GM10266 (cell line): ENCODE measurements at regions not wholly inside any gene's neighbourhood (a gene's known extent, or its start where the extent isn't known, plus 50 kb on each side); places are given as distances from the start of the nearest gene placed in this dataset.
"Not testable (repeated sequence)": the region's sequence is repeated elsewhere in the genome, so short reads cannot be mapped to it uniquely, and the experiment has no call there.

Experiments used
- DNase-seq: peaks from one replicate; pipeline ENCODE4 v3.0.0; 2012; ENCODE audit errors: extremely low spot score
- CTCF ChIP-seq: IDR thresholded peaks from 2 replicates; pipeline ENCODE4 v1.5.1; 2012; ENCODE audit warnings: mild to moderate bottlenecking, low read depth; ENCODE audit not compliant: control insufficient read depth, insufficient read depth; ENCODE audit errors: missing control alignments

GRCh38 chr3:195669310-195669709 lies 51.5 kb upstream of the MUC20 start:
- not testable (repeated sequence) for DNase-seq

DNA sequence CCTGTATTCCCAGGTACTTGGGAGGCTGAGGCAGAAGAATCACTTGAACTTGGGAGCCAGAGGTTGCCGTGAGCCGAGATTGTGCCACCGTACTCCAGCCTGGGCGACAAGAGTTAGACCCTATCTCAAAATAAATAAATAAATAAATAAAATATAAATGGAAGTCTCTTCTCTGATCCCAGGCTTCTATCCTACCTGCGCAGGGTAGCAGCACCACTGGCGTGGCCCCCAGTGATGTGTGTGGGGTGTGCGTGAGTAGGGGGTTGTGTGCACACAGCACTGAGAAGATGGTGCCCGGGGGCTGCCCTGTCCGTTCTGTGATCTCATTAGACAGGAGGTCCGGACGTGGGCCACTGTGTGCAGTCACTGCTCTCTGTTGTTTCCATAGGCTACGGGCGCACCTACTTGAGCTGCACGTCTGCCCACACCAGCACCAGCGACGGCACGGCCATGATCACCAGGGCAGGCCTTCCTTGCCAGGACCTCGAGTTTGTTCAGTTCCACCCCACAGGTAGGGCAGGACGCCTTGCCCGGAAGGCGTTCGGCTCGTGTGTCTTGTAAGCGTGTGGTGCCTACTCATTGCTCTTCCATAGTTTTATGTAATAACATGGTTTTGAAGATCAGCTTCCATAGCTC lies 52.5 kb upstream of the MUC20 start:
- not testable (repeated sequence) for DNase-seq

- not testable (repeated sequence) for DNase-seq
Observed at GRCh38 chr3:195665311-195665710, 55.5 kb upstream of the MUC20 start.

DNA sequence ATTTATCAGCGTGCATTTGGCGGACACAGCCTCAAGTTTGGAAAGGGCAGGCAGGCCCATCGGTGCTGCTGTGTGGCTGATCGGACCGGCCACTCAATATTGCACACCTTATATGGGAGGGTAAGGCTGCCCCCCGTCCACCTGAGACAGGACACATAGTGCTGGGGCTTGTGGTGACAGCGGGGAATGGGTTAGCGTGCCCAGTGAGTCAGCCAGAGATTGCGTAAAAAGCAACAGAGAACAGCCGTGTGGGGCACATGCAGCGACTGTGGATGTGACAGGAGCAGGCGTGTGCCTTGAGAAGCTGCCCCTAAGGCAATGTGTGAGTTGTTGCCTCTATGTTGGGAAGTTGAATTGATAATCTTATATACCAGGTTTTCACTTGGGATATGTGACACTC lies 56.6 kb upstream of the MUC20 start:
- not testable (repeated sequence) for DNase-seq

GRCh38 chr3:195659136-195659533 lies 61.6 kb upstream of the MUC20 start:
- not testable (repeated sequence) for DNase-seq

- not testable (repeated sequence) for DNase-seq
Observed at GRCh38 chr3:195658381-195659135, 62.2 kb upstream of the MUC20 start.

GRCh38 chr3:195657475-195658372 lies 63.1 kb upstream of the MUC20 start:
- not testable (repeated sequence) for DNase-seq

DNA sequence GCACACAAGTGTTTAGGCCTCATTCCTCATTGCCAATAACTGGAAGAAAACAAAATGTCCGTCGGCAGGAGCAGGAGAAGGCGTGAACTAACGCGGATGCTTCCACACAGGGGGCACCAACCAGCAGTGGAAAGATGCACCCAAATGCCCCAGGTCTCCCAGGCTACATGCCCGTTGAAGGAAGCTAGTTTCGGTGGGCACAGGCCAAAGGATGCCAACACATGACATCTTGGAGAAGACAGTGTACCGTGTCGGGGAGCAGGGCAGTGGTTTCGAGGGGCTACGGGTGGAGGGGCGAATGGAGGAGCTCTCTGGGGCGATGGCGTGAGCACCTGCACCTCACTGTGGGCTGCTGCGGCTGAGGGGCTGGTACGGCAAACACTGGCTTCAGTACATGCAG lies 64.7 kb upstream of the MUC20 start:
- not testable (repeated sequence) for DNase-seq

DNA sequence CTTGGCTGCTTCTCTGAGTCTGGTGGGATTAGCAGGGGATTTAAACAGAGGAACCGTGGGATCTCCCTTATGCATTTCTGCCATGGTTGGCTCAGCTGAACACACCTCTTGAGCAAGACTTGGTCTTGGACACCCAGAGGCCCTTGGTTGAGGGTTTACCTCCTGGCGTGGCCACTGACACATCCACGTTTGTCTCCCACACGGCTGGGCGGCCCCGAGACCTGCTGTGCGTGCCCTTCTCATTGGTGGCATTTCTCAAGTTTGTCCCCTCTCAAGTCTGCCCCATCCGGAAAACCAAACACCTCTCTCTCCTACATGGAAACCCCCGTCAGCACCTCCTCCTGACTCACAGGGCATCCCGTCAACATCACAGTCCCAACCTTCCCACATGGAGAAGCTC lies 66.0 kb upstream of the MUC20 start:
- DNase-seq = not testable (repeated sequence)

DNA sequence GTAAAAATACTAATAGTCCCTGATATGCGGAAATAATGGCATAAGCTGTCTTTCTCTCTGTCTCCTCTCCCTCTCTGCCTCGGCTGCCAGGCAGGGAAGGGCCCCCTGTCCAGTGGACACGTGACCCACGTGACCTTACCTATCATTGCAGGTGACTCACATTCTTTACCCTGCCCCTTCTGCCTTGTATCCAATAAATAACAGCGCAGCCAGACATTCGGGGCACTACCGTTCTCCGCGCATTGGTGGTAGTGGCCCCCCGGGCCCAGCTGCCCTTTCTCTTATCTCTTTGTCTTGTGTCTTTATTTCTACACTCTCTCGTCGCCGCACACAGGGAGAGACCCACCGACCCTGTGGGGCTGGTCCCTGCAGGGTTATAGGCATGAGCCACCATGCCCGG lies 66.6 kb upstream of the MUC20 start:
- DNase-seq = not testable (repeated sequence)

GRCh38 chr3:195653641-195654040 lies 67.1 kb upstream of the MUC20 start:
- TF ChIP-seq CTCF = peak; percentile 16
- DNase-seq = not testable (repeated sequence)

- not testable (repeated sequence) for DNase-seq
Observed at GRCh38 chr3:195647912-195648702, 64.4 kb upstream of the APOD start.

- DNase-seq = not testable (repeated sequence)
Observed at GRCh38 chr3:195645872-195646271, 62.1 kb upstream of the APOD start.

GRCh38 chr3:195643245-195643644 lies 59.5 kb upstream of the APOD start:
- DNase-seq = not testable (repeated sequence)

DNA sequence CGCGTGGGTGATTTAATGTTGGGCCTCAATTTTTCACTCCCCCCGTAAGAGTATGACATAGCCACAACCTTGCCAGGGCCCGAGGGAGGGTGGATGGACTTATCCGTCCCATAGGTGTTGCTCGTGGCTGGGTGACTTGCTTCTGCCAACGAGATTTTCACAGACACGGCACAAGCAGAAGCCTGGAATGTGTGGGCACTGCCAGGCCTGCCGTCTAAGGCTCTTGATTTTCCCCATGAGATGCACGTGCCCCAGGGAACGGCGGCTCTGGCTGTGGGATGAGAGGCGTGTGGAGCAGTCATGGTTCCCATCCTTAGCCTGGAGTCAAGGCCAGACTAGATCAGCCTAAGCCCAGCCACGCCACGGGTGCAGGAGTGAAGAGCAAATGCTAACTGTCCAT lies 58.6 kb upstream of the APOD start:
- not testable (repeated sequence) for DNase-seq

DNA sequence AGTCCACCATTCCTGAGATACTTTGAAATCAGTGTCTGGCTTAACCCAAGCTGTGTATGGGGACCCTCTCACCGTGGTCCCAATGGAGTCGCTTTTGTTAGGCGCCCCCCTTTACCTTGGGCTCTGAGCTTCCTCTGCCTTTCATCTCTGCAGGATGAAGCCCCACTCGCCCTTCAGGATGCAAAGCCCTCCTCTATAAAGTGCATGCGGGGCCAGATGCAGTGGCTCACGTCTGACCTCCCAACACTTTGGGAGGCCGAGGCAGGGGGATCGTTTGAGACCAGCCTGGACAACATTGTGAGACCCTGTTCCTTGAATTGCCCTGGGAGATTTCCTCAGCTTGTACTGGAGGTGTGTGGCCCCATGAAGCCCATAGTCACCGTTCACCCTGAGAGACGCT lies 54.7 kb upstream of the APOD start:
- DNase-seq = not testable (repeated sequence)

DNA sequence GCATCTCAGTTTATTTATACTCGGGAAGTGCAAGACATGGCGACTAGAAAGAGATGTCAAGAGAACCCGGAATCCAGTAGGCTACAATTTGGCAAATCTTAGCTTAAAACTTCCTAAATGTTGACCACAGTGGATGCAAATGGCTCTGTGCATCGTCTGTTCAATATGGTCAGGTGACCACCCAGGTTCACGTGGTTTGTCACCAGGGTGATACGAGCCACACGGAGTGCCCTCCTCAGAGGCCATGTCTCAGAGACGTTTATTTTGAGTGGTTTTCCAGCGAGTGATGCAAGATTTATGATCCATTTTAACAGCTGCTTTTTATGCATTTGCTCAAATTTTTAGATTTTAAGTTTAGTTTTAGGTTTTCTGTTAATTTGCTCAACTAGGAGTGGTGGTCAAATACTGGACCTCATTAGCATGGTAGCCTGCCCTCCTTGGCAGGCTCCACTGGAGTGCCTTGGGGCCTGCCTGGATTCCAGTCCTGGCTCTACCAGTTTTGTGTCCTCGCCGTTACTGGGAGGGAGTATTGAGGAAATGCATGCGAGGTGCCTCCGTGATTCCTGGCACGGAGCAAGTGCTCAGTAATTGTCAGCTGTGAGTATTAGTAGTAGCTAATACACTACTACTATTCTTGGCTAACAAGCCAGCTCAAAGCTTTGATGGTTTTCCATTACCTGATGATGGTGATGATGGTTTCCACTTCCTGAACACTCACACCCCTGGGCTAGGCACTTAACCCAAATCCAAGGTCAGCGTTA lies 53.9 kb upstream of the APOD start:
- DNase-seq = not testable (repeated sequence)

DNA sequence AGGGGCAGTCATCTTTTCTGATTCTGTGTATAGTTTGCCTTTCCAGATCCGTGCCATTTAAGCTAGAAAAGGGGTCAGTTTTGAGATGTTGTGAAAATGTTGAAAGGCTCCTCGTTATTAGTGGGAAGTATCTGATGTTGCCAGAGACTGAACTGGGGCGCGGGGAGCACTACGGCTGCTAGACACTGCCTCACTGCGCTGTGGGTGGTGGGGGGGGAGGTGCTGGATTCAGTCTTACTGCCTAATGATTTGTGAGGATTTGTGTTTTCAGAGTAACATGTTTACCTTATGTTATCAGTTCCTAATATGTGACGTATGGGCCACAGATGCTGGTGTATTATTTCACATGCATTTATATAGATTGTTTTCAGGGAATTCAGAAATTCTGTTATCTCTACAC lies 53.3 kb upstream of the APOD start:
- DNase-seq = not testable (repeated sequence)
